ENCODE measurements at regions not wholly inside any gene's neighbourhood (a gene's known extent, or its start where the extent isn't known, plus 50 kb on each side); places are given as distances from the start of the nearest gene placed in this dataset.

DNA sequence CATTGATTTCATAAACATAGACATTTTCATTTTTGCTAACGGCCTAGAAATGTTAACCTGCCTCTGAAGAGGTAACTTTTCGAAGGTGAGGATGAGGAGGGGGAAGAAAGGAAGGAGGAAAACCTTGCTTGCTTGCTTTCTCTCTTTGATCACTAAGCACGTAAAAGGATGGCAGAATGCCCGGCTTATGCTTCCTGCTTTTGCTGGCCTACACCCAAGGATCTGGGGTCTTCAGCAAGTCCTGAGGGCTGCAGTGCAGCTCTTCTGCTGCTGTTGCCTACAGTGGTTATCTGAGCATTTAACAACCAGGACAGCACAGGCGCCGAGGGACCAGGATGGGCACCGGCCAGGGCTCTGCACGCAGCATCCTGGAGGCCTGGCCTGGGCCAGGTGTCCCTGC is 150.8 kb upstream of the TAB2 start:
- BruUV-seq (replicated peaks), result no TSS peak
- DNase-seq (ENCODE audit: low spot score), result no peak
- intact Hi-C loops (cut with micrococcal nuclease; ENCODE audit: unreplicated experiment), result loop anchor here (10.0 kb wide), 1 partner anchor 142 kb away; no protein-coding TSS in a partner anchor
- H4K20me1 ChIP-seq (ENCODE audit: insufficient read depth, low read length), result no peaks in the 10 kb centered on the region
- no peak overlapping the region for H2AFZ ChIP-seq (ENCODE audit: low read length)
- POLR2A ChIA-PET, result no interaction called here
- no peaks in the 10 kb centered on the region for H3K9me2 ChIP-seq (ENCODE audit: insufficient read depth, low read length)
- no peak overlapping the region for H3K4me3 ChIP-seq (ENCODE audit: low read depth, low read length, poor library complexity, severe bottlenecking)
- no peak overlapping the region for H3K4me2 ChIP-seq (ENCODE audit: low read length)
- CTCF ChIA-PET (ENCODE audit: unreplicated experiment), result no interaction called here
- no peaks in the 10 kb centered on the region for H3K4me1 ChIP-seq (ENCODE audit: insufficient read depth, low read length, poor library complexity, severe bottlenecking)
- TF ChIP-seq EZH2phosphoT487 (IDR thresholded peaks at IDR 0.05; ENCODE audit: borderline replicate concordance, low read depth, low read length) (no peak), CTCF (conservative IDR thresholded peaks at IDR 0.05; ENCODE audit: low read length) (no peak)
- H3K27ac ChIP-seq (ENCODE audit: low read depth, low read length, poor library complexity, severe bottlenecking), result no peak overlapping the region
- no peaks in the 10 kb centered on the region for H3K79me2 ChIP-seq (ENCODE audit: insufficient read depth, low read depth, low read length)
- H3K9me3 ChIP-seq (ENCODE audit: low read length), result no peaks in the 10 kb centered on the region
- no peaks in the 10 kb centered on the region for H3K36me3 ChIP-seq (ENCODE audit: insufficient read depth, low read length)

GRCh38 chr6:149168968-149169367 is 148.5 kb upstream of the TAB2 start:
- Histone ChIP-seq H3K9me3 (ENCODE audit: low read length) (no peaks in the 10 kb centered on the region), H3K4me1 (ENCODE audit: insufficient read depth, low read length, poor library complexity, severe bottlenecking) (no peaks in the 10 kb centered on the region), H3K27ac (ENCODE audit: low read depth, low read length, poor library complexity, severe bottlenecking) (no peak overlapping the region), H4K20me1 (ENCODE audit: insufficient read depth, low read length) (no peaks in the 10 kb centered on the region), H3K79me2 (ENCODE audit: insufficient read depth, low read depth, low read length) (no peaks in the 10 kb centered on the region), H3K9me2 (ENCODE audit: insufficient read depth, low read length) (no peaks in the 10 kb centered on the region), H2AFZ (ENCODE audit: low read length) (no peak overlapping the region), H3K4me2 (ENCODE audit: low read length) (no peak overlapping the region), H3K36me3 (ENCODE audit: insufficient read depth, low read length) (no peaks in the 10 kb centered on the region), H3K4me3 (ENCODE audit: low read depth, low read length, poor library complexity, severe bottlenecking) (no peak overlapping the region)
- no TSS peak for BruUV-seq (replicated peaks)
- POLR2A ChIA-PET, result no interaction called here
- no peak for TF ChIP-seq EZH2phosphoT487 (IDR thresholded peaks at IDR 0.05; ENCODE audit: borderline replicate concordance, low read depth, low read length)
- no peak for DNase-seq (ENCODE audit: low spot score)
- CTCF ChIA-PET (ENCODE audit: unreplicated experiment), result no interaction called here
- intact Hi-C loops (cut with micrococcal nuclease; ENCODE audit: unreplicated experiment), result loop anchor here (10.0 kb wide), 1 partner anchor 144 kb away; no protein-coding TSS in a partner anchor

GRCh38 chr6:149169761-149170511 is 147.6 kb upstream of the TAB2 start:
- POLR2A ChIA-PET, result interaction anchor here (0.6 to 1.4 kb wide), 2 partner anchors 85 to 118 kb away, joined by 3 read pairs; no protein-coding TSS in a partner anchor

More at GRCh38 chr6:149169761-149170511, 147.6 kb upstream of the TAB2 start:
- intact Hi-C loops (cut with micrococcal nuclease; ENCODE audit: unreplicated experiment), result loop anchor here (10.0 kb wide), 1 partner anchor 145 kb away; no protein-coding TSS in a partner anchor
- no peaks in the 10 kb centered on the region for H3K9me2 ChIP-seq (ENCODE audit: insufficient read depth, low read length)
- H3K36me3 ChIP-seq (ENCODE audit: insufficient read depth, low read length), result no peaks in the 10 kb centered on the region
- no peak overlapping the region for H3K4me2 ChIP-seq (ENCODE audit: low read length)
- no peak for TF ChIP-seq CTCF (conservative IDR thresholded peaks at IDR 0.05; ENCODE audit: low read length)
- no peak for TF ChIP-seq EZH2phosphoT487 (IDR thresholded peaks at IDR 0.05; ENCODE audit: borderline replicate concordance, low read depth, low read length)
- H3K9me3 ChIP-seq (ENCODE audit: low read length), result no peaks in the 10 kb centered on the region
- H3K27ac ChIP-seq (ENCODE audit: low read depth, low read length, poor library complexity, severe bottlenecking), result no peak overlapping the region
- BruUV-seq (replicated peaks), result no TSS peak
- no peaks in the 10 kb centered on the region for H4K20me1 ChIP-seq (ENCODE audit: insufficient read depth, low read length)
- H3K4me3 ChIP-seq (ENCODE audit: low read depth, low read length, poor library complexity, severe bottlenecking), result no peak overlapping the region
- no peaks in the 10 kb centered on the region for H3K4me1 ChIP-seq (ENCODE audit: insufficient read depth, low read length, poor library complexity, severe bottlenecking)
- no peak for DNase-seq (ENCODE audit: low spot score)
- H2AFZ ChIP-seq (ENCODE audit: low read length), result no peak overlapping the region
- no peaks in the 10 kb centered on the region for H3K79me2 ChIP-seq (ENCODE audit: insufficient read depth, low read depth, low read length)
- CTCF ChIA-PET (ENCODE audit: unreplicated experiment), result no interaction called here

Measured in OCI-LY7 (cell line).